SKM-1 (cell line): ENCODE measurements at regions not wholly inside any gene's neighbourhood (a gene's known extent, or its start where the extent isn't known, plus 50 kb on each side); places are given as distances from the start of the nearest gene placed in this dataset.

Experiments
- DNase-seq: peaks from one replicate; lab custom pipeline; 2025; ENCODE audit not compliant: unreplicated experiment; lab: John Stamatoyannopoulos, UW

DNA sequence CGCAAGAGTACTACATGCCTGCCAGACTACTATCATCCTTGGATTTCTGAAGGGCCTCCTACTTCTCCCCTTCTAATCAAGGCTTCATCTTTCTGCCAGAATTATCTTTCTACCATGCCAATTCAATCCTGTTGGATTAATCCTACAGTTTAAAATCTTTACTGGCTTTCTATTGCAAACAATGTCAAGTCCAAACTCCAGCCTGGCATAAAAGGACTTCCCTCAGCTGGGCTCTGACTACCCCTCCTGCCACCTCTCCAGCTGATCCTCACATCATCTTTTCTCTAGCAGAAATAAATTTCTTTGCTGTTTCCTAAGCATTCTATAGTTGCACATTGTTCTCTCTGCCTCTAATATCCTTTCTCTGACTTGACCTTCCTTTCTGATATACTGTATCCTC is 119.7 kb upstream of the RAD23B start:
- no peak for DNase-seq

GRCh38 chr9:107169796-107170195 is 113.3 kb upstream of the RAD23B start:
- no peak for DNase-seq

GRCh38 chr9:107170801-107171200 is 112.3 kb upstream of the RAD23B start:
- no peak for DNase-seq

GRCh38 chr9:107172160-107172978 is 110.7 kb upstream of the RAD23B start:
- DNase-seq = no peak

DNA sequence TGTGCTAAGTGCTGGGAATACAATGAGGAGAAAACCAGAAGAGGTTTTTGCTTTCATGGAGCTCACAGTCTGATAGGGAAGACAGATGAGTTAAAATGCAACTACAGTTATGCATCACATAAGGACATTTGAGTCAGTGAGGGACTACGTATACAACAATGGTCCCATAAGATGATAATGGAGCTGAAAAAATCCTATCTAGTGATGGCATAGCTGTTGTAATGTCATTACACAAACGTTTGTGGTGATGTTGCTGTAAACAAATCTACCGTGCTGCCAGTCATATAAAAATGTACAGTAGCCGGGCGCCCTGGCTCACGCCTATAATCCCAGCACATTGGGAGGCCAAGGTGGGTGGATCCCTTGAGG is 110.1 kb upstream of the RAD23B start:
- DNase-seq = no peak

- DNase-seq = no peak
Observed at GRCh38 chr9:107173422-107174180, 109.5 kb upstream of the RAD23B start.

GRCh38 chr9:107174441-107174840 is 108.6 kb upstream of the RAD23B start:
- no peak for DNase-seq

DNA sequence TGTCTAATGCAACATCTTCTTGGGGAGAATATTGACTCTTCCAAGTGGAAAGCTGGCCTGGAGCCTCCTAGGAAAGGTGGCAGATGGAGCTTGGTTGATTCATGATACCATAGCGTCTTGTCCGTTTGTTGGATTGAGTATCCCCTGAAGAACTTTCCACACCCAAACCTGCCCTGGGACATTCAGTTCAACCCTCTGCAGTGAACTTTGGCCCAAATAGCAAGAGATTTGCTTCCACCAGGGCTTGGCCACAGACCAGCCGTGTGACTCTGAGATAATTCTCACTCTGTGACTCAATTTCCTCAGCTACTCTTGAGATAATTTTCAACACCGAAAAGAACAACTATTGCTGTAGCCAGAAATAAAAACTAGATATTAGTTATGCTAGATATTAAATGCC is 108.0 kb upstream of the RAD23B start:
- DNase-seq = no peak

GRCh38 chr9:107175816-107176435 is 107.2 kb upstream of the RAD23B start:
- DNase-seq = no peak

GRCh38 chr9:107176436-107177151 is 106.5 kb upstream of the RAD23B start:
- DNase-seq = no peak

- no peak for DNase-seq
Observed at GRCh38 chr9:107177243-107177839, 105.7 kb upstream of the RAD23B start.

DNA sequence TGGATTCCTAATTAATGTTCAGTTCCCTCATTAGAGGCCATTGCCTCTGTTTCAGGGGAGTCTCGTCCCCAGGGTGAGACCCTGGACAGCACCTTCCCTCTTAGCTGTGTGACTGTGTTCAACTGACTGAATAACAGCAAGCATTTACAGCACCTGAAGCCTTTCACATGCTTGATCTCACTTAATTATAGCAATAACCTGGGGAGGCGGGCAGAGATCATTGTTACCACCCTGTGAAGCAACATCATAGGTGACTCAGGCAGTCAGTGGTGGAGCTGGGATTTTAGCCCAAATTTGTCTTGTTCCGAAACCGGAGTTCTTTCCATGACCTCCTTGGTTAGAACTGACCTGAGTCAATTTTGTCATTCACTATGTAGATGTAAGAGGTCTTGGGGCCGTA is 105.2 kb upstream of the RAD23B start:
- no peak for DNase-seq

DNA sequence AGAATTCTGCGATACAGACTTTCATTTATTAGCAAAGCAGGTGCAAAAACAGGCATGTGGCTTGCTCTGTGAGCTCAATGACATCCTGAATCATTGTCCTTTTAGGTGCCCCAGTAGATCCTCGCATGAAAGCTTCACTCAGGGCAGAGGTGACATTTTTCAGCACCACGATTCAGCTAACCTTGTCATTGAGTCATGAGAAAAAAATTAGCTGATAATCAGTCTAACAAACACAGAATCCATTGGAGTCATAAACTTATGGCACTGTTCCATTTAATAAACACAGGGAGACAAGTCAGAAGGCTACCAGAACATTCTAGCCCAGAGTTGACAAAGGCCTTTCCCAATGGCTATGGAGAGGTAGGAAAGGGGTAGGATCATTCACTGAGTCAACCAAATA is 104.8 kb upstream of the RAD23B start:
- DNase-seq = no peak

DNA sequence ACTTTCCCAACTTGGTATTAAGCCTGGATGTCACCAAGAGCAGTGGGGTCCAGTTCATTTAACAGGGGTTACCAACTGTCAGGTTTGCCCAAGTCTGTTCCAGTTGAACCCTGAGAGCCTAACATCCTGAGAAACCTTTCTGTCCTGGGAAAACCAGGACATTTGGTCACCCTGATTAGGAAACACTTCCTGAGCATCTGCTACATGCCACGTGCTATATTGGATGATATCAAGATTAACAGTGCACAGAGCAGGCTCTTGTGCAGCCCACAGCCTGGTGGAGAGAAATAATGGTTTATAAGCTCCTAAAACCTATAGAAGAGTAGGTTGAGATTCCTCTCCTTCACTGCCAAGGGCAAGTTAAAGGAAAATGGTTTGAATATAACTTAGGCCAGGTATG is 102.9 kb upstream of the RAD23B start:
- no peak for DNase-seq

DNA sequence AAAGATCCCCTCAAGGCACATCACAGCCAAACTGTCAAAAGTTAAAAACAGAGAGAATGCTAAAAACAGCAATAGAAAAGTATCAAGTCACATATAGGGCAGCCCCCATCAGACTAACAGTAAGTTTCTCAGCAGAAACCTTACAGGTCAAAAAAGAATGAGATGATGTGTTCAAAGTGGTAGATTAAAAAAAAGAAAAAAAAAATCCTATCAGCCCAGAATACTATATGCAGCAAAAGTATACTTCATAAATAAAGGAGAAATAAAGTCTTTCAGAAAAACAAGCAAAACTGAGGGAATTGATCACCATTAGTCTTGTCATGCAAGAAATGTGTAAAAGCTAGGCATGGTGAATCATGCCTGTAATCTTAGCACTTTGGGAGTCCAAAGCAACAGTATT is 99.9 kb upstream of the RAD23B start:
- no peak for DNase-seq

- DNase-seq = no peak
Observed at GRCh38 chr9:107188376-107188775, 94.7 kb upstream of the RAD23B start.

- no peak for DNase-seq
Observed at GRCh38 chr9:107190061-107190935, 92.8 kb upstream of the RAD23B start.

- no peak for DNase-seq
Observed at GRCh38 chr9:107190936-107191290, 92.2 kb upstream of the RAD23B start.

- DNase-seq = no peak
Observed at GRCh38 chr9:107193251-107193650, 89.8 kb upstream of the RAD23B start.

DNA sequence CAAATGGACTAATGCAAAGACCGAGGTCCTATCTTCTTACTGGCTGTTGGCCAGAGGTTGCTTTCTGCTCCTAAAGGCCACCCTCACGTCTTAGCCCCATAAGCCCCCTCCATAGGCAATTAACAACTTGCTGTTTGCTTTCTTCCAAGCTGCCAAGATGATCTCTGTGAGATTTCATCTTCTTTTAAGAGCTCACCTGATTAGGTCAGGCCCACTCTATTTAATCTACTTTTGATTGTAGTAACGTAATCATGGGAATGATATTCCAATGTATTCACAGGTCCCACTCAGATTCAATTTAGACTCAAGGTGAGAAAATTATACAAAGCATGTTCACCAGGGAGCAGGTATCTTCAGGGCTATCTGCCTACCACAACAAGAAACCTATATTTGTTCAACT is 84.4 kb upstream of the RAD23B start:
- no peak for DNase-seq
